Muscle of leg (tissue), 3 donors: ENCODE measurements at regions not wholly inside any gene's neighbourhood (a gene's known extent, or its start where the extent isn't known, plus 50 kb on each side); places are given as distances from the start of the nearest gene placed in this dataset.

ENCODE experiments used
- DNase-seq: peaks from one replicate; pipeline ENCODE4 v3.0.0; 2013
- H3K27ac ChIP-seq: one replicate; pipeline ENCODE4 v1.5.1; 2013; ENCODE audit warnings: mild to moderate bottlenecking, low read length, control low read depth
- H3K27me3 ChIP-seq: one replicate; pipeline ENCODE4 v1.6.1; 2013; ENCODE audit warnings: low read length; ENCODE audit not compliant: control insufficient read depth, insufficient read depth
- H3K36me3 ChIP-seq: one replicate; pipeline ENCODE4 v1.6.1; 2013; ENCODE audit warnings: low read length; ENCODE audit not compliant: control insufficient read depth, insufficient read depth
- H3K4me1 ChIP-seq: one replicate; pipeline ENCODE4 v1.6.1; 2013; ENCODE audit warnings: low read length; ENCODE audit not compliant: control insufficient read depth, insufficient read depth
- H3K4me3 ChIP-seq: one replicate; pipeline ENCODE4 v1.5.1; 2013; ENCODE audit warnings: low read length, control low read depth
- H3K9me3 ChIP-seq: replicated peaks from 2 replicates; pipeline ENCODE4 v1.6.1; 2013; ENCODE audit warnings: low read depth, low read length; ENCODE audit not compliant: control insufficient read depth
- WGBS: methylation state at CpG from one replicate; pipeline ENCODE4 v1.1.5; 2013; ENCODE audit warnings: missing lambda C conversion rate; ENCODE audit not compliant: insufficient coverage; 5-methylcytosine and 5-hydroxymethylcytosine counted together

DNA sequence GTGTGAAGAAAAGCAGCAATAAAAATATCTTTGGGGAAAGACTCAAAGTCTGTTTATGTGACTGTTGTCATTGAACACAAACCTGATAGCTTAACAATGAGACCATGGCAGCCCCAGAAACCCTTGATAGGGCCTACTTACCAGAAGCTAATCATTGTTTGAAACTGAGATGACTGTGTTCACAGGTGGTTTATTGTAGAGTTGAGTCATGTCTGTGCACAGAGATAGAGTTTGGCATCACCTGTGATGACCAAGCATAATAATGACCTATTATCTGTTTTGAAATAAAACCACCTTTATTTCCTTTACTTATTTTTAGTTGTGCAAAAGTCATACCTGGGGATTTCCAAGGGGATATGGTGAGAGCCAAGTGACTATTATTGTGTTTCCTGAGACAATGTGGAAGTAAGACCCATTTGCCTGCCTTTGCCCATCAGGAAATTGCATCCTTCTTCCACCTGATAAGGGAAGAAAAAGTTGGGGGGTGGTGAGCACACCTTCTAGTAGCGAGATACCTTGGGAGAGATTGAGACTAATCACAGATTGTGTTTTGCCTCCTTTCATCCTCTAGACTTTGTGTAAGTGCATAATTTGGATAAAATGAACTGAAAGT, 456.9 kb upstream of the JAG1 start:
- H3K9me3 ChIP-seq, result no peaks in the 10 kb centered on the region
- no peak for DNase-seq
- H3K4me3 ChIP-seq, result no peak overlapping the region
- no peaks in the 10 kb centered on the region for H3K36me3 ChIP-seq
- H3K27me3 ChIP-seq, result no peaks in the 10 kb centered on the region
- no peaks in the 10 kb centered on the region for H3K4me1 ChIP-seq
- whole genome bisulfite sequencing, result no CpG with 5 or more reads among the region's 1 CpG
- no peak overlapping the region for H3K27ac ChIP-seq

- no CpG with 5 or more reads among the region's 3 CpGs for WGBS
Measured at GRCh38 chr20:11132819-11133415, 459.1 kb upstream of the JAG1 start.

DNA sequence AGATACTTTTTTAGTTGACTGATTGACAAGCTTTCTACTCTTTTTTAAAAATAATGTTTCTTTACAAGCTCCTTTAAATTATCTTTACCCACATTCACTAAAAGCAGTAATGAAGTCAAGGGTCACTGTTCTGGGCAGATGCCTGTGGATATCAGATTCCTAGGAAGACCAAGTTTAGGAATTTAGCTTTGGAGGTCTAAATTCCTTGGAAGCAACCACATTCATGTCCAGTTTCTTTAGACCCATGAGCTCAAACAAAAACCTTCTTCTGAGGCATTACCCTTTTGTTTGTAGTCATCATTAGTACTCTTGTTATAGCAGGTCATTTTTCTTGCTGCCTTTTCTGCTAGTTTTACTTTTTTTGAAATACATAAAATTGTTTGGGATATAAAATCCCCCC, 462.9 kb upstream of the JAG1 start:
- DNase-seq, result no peak
- no peaks in the 10 kb centered on the region for H3K4me1 ChIP-seq
- H3K36me3 ChIP-seq, result no peaks in the 10 kb centered on the region
- no peak overlapping the region for H3K4me3 ChIP-seq
- H3K27me3 ChIP-seq, result no peaks in the 10 kb centered on the region
- H3K27ac ChIP-seq, result no peak overlapping the region
- H3K9me3 ChIP-seq, result no peaks in the 10 kb centered on the region

More at GRCh38 chr20:11132819-11133415, 459.1 kb upstream of the JAG1 start:
- Histone ChIP-seq H3K4me1 (no peaks in the 10 kb centered on the region), H3K4me3 (no peak overlapping the region), H3K36me3 (no peaks in the 10 kb centered on the region), H3K27ac (no peak overlapping the region), H3K27me3 (no peaks in the 10 kb centered on the region), H3K9me3 (no peaks in the 10 kb centered on the region)
- no peak for DNase-seq

- DNase-seq, result peak; percentile 89
- H3K4me1 ChIP-seq, result no peaks in the 10 kb centered on the region
- H3K9me3 ChIP-seq, result no peaks in the 10 kb centered on the region
- H3K36me3 ChIP-seq, result no peaks in the 10 kb centered on the region
- H3K27ac ChIP-seq, result no peak overlapping the region
- H3K27me3 ChIP-seq, result no peaks in the 10 kb centered on the region
- no peak overlapping the region for H3K4me3 ChIP-seq
- no CpG with 5 or more reads among the region's 3 CpGs for WGBS
Measured at GRCh38 chr20:11137688-11138087, 463.9 kb upstream of the JAG1 start.

DNA sequence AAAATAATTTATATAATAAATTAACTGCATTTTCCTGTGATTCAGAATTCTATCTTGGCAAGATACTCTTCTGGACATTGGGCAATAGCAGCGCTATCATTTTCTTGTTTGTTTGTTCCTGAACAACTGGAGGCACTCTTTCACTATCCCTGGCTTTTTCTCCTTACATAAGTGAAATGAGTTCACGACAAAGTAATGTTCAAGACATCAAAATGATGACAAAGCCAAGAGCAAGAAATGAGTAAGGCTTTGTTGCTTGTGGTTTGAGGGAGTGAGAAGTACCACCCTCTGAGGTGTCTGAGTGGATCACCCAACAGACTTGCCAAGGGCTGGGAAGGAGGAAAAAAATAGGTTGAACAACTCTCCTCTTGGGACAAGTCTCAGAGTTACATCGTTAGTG, 466.6 kb upstream of the JAG1 start:
- no peak overlapping the region for H3K4me3 ChIP-seq
- H3K9me3 ChIP-seq, result no peaks in the 10 kb centered on the region
- 67% methylated on average over 1 of the region's 3 CpGs for WGBS
- H3K27ac ChIP-seq, result no peak overlapping the region
- no peaks in the 10 kb centered on the region for H3K27me3 ChIP-seq
- no peaks in the 10 kb centered on the region for H3K36me3 ChIP-seq
- no peak for DNase-seq
- no peaks in the 10 kb centered on the region for H3K4me1 ChIP-seq

DNA sequence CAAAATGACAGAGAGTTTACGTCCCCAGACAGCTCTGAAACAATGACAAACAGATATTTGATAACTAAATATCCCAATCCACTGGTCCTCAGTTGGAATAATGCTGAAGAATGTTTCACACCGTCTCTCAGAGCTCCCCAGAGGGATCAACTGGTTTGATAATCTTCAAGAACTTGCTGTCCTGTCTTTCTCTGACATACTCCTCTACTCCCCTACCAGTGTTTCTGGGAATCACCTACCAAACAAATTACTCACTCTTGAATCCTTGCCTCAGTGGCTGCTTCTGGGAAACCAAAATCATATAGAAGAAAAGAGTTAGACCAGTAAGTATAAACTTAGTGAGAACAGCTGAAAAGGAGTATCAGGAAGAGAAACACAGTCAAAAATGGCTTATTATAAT, 469.7 kb upstream of the JAG1 start:
- H3K27ac ChIP-seq, result no peak overlapping the region
- H3K9me3 ChIP-seq, result no peaks in the 10 kb centered on the region
- H3K4me1 ChIP-seq, result no peaks in the 10 kb centered on the region
- DNase-seq, result no peak
- no peaks in the 10 kb centered on the region for H3K27me3 ChIP-seq
- H3K4me3 ChIP-seq, result no peak overlapping the region
- WGBS, result 0% methylated on average over 1 of the region's 2 CpGs
- H3K36me3 ChIP-seq, result no peaks in the 10 kb centered on the region

DNA sequence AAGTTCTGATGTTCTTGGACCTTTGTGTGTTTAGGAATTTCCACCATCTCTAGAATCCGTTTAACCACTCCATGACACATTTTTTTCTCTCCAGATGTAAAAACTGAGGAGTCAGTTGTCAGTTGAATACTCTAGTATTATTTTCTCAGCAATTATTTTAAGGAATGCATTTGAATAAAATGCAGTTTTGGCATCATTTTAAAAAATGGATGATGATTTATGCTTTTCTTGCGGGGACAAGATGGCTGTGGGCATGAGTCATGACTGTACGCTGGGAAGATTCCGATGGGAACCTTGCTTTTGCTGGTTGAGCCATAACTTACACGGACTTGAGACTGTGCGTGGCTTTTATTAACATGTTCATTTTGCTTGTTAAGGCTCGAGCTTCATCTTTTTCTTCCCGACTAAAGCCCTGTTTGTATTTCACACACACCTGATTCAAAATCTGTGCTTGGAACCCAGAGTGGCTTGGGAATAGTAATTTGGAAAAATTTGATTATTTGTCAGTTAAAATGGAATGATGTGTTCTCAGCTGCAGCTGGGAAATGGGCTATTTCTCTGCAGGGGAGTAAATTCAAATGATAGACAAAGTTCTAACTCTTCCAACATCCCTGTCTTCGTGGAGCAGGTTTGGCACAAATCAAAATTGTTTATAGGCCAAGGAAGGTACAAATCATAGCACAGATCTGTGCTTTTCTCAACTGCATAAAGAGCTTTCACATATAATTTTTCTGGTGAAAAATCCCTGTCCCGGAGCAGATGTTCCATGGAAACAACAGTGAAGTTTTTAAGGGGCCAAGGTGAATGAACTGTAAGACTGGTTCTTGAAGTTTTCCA, 470.5 kb upstream of the JAG1 start:
- Histone ChIP-seq H3K4me1 (no peaks in the 10 kb centered on the region), H3K4me3 (no peak overlapping the region), H3K27me3 (no peaks in the 10 kb centered on the region), H3K9me3 (no peaks in the 10 kb centered on the region), H3K36me3 (no peaks in the 10 kb centered on the region), H3K27ac (peak overlapping the region; percentile 31)
- 42% methylated on average over 6 of the region's 10 CpGs for WGBS
- DNase-seq, result peak; percentile 83

DNA sequence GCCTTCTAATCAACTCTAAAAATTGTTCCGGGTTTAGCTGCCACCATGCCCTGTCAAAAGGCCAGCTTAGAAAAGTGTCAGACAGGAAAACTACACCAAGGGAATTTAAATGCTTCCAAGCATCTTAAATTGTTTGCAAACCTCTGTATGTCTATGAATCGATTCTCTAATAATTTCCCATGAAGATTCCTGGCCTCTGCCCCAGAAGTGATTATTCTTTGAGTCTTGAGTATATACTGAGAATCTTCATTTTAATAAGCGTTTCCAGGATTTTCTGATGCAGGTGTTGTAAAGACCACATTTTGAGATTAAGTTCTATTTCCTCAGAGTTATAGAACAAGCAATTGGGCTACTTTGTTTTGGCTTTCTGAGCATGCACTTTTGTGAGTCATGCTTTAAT, 471.8 kb upstream of the JAG1 start:
- WGBS, result no CpG with 5 or more reads among the region's 3 CpGs
- H3K4me1 ChIP-seq, result no peaks in the 10 kb centered on the region
- no peak overlapping the region for H3K27ac ChIP-seq
- H3K27me3 ChIP-seq, result no peaks in the 10 kb centered on the region
- peaks cover 2% of the 10 kb centered on the region for H3K9me3 ChIP-seq
- H3K36me3 ChIP-seq, result no peaks in the 10 kb centered on the region
- peak; percentile 87 for DNase-seq
- H3K4me3 ChIP-seq, result no peak overlapping the region

GRCh38 chr20:11153819-11154218, 480.0 kb upstream of the JAG1 start:
- no peak for DNase-seq
- Histone ChIP-seq H3K27me3 (no peaks in the 10 kb centered on the region), H3K4me3 (no peak overlapping the region), H3K27ac (peak overlapping the region; percentile 35), H3K4me1 (no peaks in the 10 kb centered on the region), H3K9me3 (peaks cover 2% of the 10 kb centered on the region), H3K36me3 (no peaks in the 10 kb centered on the region)
- 29% methylated on average over 1 of the region's 1 CpG for WGBS

DNA sequence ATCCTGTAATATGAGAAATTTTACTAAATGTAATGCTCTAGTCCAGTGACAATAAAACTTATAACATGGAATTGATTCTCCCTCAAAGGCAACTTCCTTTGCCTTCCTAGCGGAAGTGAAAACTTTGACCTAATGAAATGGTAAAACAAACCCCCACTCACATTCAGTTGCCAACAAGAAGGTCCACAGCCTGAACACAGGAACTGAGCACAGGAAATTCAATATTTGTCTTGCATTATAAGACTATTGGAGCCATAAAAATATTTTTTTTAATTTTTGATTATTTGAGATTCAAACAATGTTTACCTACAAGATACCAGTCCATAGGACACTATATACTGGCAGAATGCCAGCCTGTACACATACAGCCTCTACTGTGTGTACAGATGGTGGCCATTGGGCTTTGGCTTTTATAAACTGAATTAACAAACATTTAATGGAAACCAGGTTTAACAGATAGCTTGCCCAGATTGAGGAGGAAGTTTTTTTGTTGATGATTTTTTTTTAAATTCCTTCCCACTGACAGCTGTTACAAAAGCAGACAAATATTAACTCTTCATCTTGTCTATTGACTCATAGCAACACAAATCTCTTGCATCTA, 481.5 kb upstream of the JAG1 start:
- WGBS, result no CpG with 5 or more reads among the region's 1 CpG
- DNase-seq, result peak; percentile 42
- Histone ChIP-seq H3K4me3 (no peak overlapping the region), H3K27me3 (no peaks in the 10 kb centered on the region), H3K36me3 (no peaks in the 10 kb centered on the region), H3K27ac (no peak overlapping the region), H3K4me1 (peaks cover 4% of the 10 kb centered on the region), H3K9me3 (no peaks in the 10 kb centered on the region)
